Pons (tissue), 1 donor: ENCODE measurements at regions not wholly inside any gene's neighbourhood (a gene's known extent, or its start where the extent isn't known, plus 50 kb on each side); places are given as distances from the start of the nearest gene placed in this dataset.

Experiments used
- DNase-seq: peaks from one replicate; pipeline ENCODE4 v3.0.0-alpha.2; 2016; ENCODE audit warnings: low spot score

GRCh38 chr12:123077298-123078119, 73.4 kb downstream of the PITPNM2 start:
- no peak for DNase-seq

GRCh38 chr12:123076604-123077297, 74.1 kb downstream of the PITPNM2 start:
- DNase-seq: no peak

GRCh38 chr12:123075646-123076171, 75.2 kb downstream of the PITPNM2 start:
- no peak for DNase-seq

- DNase-seq: no peak
Observed at GRCh38 chr12:123075087-123075645, 75.7 kb downstream of the PITPNM2 start.

GRCh38 chr12:123073962-123074801, 76.7 kb downstream of the PITPNM2 start:
- no peak for DNase-seq

- DNase-seq: no peak
Observed at GRCh38 chr12:123073292-123073691, 77.6 kb downstream of the PITPNM2 start.

GRCh38 chr12:123071857-123072256, 79.0 kb downstream of the PITPNM2 start:
- DNase-seq: no peak

GRCh38 chr12:123071099-123071800, 79.6 kb downstream of the PITPNM2 start:
- DNase-seq: no peak

- DNase-seq: no peak
Observed at GRCh38 chr12:123070267-123071081, 80.4 kb downstream of the PITPNM2 start.

- no peak for DNase-seq
Observed at GRCh38 chr12:123069436-123070266, 81.2 kb downstream of the PITPNM2 start.

- no peak for DNase-seq
Observed at GRCh38 chr12:123067654-123068053, 83.2 kb downstream of the PITPNM2 start.

GRCh38 chr12:123066384-123066710, 84.5 kb downstream of the PITPNM2 start:
- DNase-seq: no peak

GRCh38 chr12:123065676-123066383, 85.1 kb downstream of the PITPNM2 start:
- DNase-seq: no peak

GRCh38 chr12:123064885-123065619, 84.6 kb downstream of the ARL6IP4 start:
- DNase-seq: no peak

- DNase-seq: peak; percentile 66
Observed at GRCh38 chr12:123064366-123064765, 83.9 kb downstream of the ARL6IP4 start.

GRCh38 chr12:123063535-123063934, 83.1 kb downstream of the ARL6IP4 start:
- DNase-seq: no peak

GRCh38 chr12:123062681-123063486, 82.4 kb downstream of the ARL6IP4 start:
- DNase-seq: no peak
